ENCODE measurements at regions not wholly inside any gene's neighbourhood (a gene's known extent, or its start where the extent isn't known, plus 50 kb on each side); places are given as distances from the start of the nearest gene placed in this dataset.

- TF ChIP-seq CTCF (conservative IDR thresholded peaks at IDR 0.05; ENCODE audit: low read length) (no peak), EZH2phosphoT487 (IDR thresholded peaks at IDR 0.05; ENCODE audit: borderline replicate concordance) (no peak)
These were observed 245.1 kb upstream of the ISL1 start for GRCh38 chr5:51138164-51138563.
